IMR-90 (cell line): ENCODE measurements at regions not wholly inside any gene's neighbourhood (a gene's known extent, or its start where the extent isn't known, plus 50 kb on each side); places are given as distances from the start of the nearest gene placed in this dataset.

Experiments used
- BHLHE40 ChIP-seq: fragments of 150-350 bp; IDR thresholded peaks from 2 replicates; pipeline ENCODE4 v1.6.1; 2016; ENCODE audit warnings: mild to moderate bottlenecking, low read depth, low read length
- CEBPB ChIP-seq: IDR thresholded peaks from 2 replicates; pipeline ENCODE4 v1.6.1; 2012; ENCODE audit warnings: low read depth, low read length, improper control_type of control experiment
- CTCF ChIP-seq: conservative IDR thresholded peaks from 2 replicates; pipeline ENCODE4 v1.5.1; 2012; ENCODE audit warnings: mild to moderate bottlenecking, low read depth, low read length, improper control_type of control experiment
- MAFK ChIP-seq: IDR thresholded peaks from 2 replicates; pipeline ENCODE4 v1.6.1; 2012; ENCODE audit warnings: low read depth, low read length, improper control_type of control experiment
- MXI1 ChIP-seq: IDR thresholded peaks from 2 replicates; pipeline ENCODE4 v1.6.1; 2012; ENCODE audit warnings: low read depth, mild to moderate bottlenecking, low read length, moderate library complexity, borderline replicate concordance
- POLR2A ChIP-seq: IDR thresholded peaks from 2 replicates; pipeline ENCODE4 v1.6.1; 2012; ENCODE audit warnings: mild to moderate bottlenecking, low read depth, low read length
- RAD21 ChIP-seq: IDR thresholded peaks from 2 replicates; pipeline ENCODE4 v1.6.1; 2012; ENCODE audit warnings: low read length, improper control_type of control experiment
- RCOR1 ChIP-seq: IDR thresholded peaks from 2 replicates; pipeline ENCODE4 v1.6.1; 2012; ENCODE audit warnings: mild to moderate bottlenecking, low read length, improper control_type of control experiment; ENCODE audit not compliant: insufficient replicate concordance
- RFX5 ChIP-seq: IDR thresholded peaks from 2 replicates; pipeline ENCODE4 v1.8.0; 2012; ENCODE audit warnings: low read depth, mild to moderate bottlenecking, low read length, moderate library complexity
- SMC3 ChIP-seq: fragments of 150-350 bp; IDR thresholded peaks from 2 replicates; pipeline ENCODE4 v1.6.1; 2016; ENCODE audit warnings: low read depth, mild to moderate bottlenecking, antibody characterized with exemption, low read length, moderate library complexity
- USF2 ChIP-seq: fragments of 150-350 bp; IDR thresholded peaks from 2 replicates; pipeline ENCODE4 v1.6.1; 2017; ENCODE audit warnings: mild to moderate bottlenecking, antibody characterized with exemption, low read length, low read depth

- TF ChIP-seq CTCF: no peak
- TF ChIP-seq SMC3: no peak
- no peak for TF ChIP-seq RCOR1
- TF ChIP-seq POLR2A: no peak
- no peak for TF ChIP-seq BHLHE40
- no peak for TF ChIP-seq CEBPB
- no peak for TF ChIP-seq MXI1
- TF ChIP-seq RAD21: no peak
- TF ChIP-seq RFX5: no peak
- no peak for TF ChIP-seq MAFK
- no peak for TF ChIP-seq USF2
Observed at GRCh38 chr4:162494935-162495334, 331.1 kb upstream of the FSTL5 start.
